Pancreas (tissue), 10 donors: ENCODE measurements at regions not wholly inside any gene's neighbourhood (a gene's known extent, or its start where the extent isn't known, plus 50 kb on each side); places are given as distances from the start of the nearest gene placed in this dataset.

Experiments
- ATAC-seq, 4 donors: fragments of 200-7000 bp; cut with Tn5 transposase; one replicate each; pipeline versions ENCODE4 v1.8.0 to v1.9.1; 2020; ENCODE audit warnings: mild to moderate bottlenecking in 4 of 4, moderate library complexity in 4 of 4
- DNase-seq, 6 donors: peaks; one replicate each; pipeline ENCODE4 v3.0.0-alpha.2; 2020
- FAIRE-seq: peaks from 2 replicates; lab custom pipeline; 2012; peaks lifted over from hg19 to GRCh38; lab: Jason Lieb, UNC
- H3K27ac ChIP-seq, 4 donors: fragments of 200-600 bp; sonication (generic); 1 replicate in 3 of 4; 2 replicates in 1 of 4; pipeline versions ENCODE4 v1.5.0 to v1.8.0; 2020
- H3K27me3 ChIP-seq, 4 donors: fragments of 200-600 bp; one replicate each; pipeline ENCODE4 v1.8.0; 2021
- H3K36me3 ChIP-seq, 3 donors: fragments of 200-600 bp; sonication (generic) in 1 of 3; one replicate each; pipeline versions ENCODE4 v1.5.0 to v1.8.0; 2020 to 2021
- H3K4me1 ChIP-seq, 3 donors: fragments of 200-600 bp; one replicate each; pipeline ENCODE4 v1.8.0; 2021
- H3K4me3 ChIP-seq, 4 donors: fragments of 200-600 bp; sonication (generic) in 2 of 4; one replicate each; pipeline versions ENCODE4 v1.5.0 to v1.8.0; 2020 to 2021
- H3K9me3 ChIP-seq, 4 donors: fragments of 200-600 bp; one replicate each; pipeline ENCODE4 v1.8.0; 2021
- WGBS, 2 donors: extraction: QIAGEN DNeasy Blood & Tissue Kit; methylation state at CpG; one replicate each; pipeline ENCODE4 v1.1.7; 2013; 5-methylcytosine and 5-hydroxymethylcytosine counted together
- intact Hi-C, 3 donors: fragments of 100-400 bp; cut with DNase I; formaldehyde crosslinking; loops; one replicate each; pipeline versions ENCODE4 v1.11.1 to v1.14.2; 2022
- TF ChIP-seq, protein P1 (sequence below), 4 donors: fragments of 200-600 bp; sonication (generic) in 3 of 4; IDR thresholded peaks; one replicate each; pipeline versions ENCODE4 v1.5.0 to v1.8.0; 2021; ENCODE audit warnings: antibody characterized with exemption in 4 of 4
- donor health status: healthy with polysubstance abuse.
- donor health status: DM: no; HTN: no; CAD: no; lungs with moderate emphysema.
- donor health status: DM: no; HTN: no; CAD: no.
- donor health status: control.
- donor health status: control.
- donor health status: Bipolar disorder and iron deficiency.
- donor health status: DM: yes; HTN: yes; CAD: no.
- donor health status: DM: no; HTN: no; CAD: no.
- donor health status: DM: no; HTN: no; CAD: no.
- donor health status: DM: yes; HTN: yes; CAD: no.

DNA sequence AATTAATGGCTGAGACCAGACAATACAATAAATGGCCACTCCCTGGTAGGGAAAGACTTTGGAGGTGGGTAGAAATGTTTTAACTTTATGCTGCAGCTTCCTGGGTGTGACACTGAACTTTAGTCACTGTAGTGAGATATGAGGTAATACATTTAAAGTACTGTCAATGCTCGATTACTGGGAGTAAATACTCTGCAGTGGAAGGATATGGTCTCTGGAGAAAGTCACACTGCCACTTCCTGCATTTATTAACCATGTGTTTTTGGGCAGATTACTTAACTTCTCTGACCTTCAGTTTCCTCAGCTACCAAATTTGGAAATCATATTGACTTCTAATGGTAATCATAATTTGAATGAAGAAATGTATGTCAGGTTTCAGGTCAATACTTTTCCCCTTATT lies 317.1 kb upstream of the TGFBR2 start:
- FAIRE-seq: no peak

DNA sequence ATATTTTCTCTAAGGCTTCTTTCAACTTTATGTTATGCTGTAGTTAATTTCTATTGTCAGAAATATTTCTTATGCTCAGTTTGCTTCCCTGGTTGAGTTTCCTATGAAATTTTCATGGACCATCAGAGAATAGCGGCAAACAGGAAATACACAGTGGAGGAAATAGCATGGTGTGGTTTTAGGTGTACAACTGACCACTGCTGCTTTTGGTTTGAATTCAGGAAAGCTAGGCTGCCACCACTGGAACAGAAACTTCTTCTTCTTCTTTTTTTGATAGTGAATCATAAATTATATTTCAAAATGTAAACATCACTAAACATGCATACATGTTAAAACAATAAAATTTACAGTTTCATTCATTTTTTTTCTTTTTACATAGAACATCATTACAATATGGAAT lies 316.6 kb upstream of the TGFBR2 start:
- ATAC-seq (no peak), DNase-seq (no peak), FAIRE-seq (no peak)
- intact Hi-C loops: no loop called here
- TF ChIP-seq, protein P1, sequence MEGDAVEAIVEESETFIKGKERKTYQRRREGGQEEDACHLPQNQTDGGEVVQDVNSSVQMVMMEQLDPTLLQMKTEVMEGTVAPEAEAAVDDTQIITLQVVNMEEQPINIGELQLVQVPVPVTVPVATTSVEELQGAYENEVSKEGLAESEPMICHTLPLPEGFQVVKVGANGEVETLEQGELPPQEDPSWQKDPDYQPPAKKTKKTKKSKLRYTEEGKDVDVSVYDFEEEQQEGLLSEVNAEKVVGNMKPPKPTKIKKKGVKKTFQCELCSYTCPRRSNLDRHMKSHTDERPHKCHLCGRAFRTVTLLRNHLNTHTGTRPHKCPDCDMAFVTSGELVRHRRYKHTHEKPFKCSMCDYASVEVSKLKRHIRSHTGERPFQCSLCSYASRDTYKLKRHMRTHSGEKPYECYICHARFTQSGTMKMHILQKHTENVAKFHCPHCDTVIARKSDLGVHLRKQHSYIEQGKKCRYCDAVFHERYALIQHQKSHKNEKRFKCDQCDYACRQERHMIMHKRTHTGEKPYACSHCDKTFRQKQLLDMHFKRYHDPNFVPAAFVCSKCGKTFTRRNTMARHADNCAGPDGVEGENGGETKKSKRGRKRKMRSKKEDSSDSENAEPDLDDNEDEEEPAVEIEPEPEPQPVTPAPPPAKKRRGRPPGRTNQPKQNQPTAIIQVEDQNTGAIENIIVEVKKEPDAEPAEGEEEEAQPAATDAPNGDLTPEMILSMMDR (IDR thresholded peaks at IDR 0.05): no peak
- H3K27me3 ChIP-seq: no peaks in the 10 kb centered on the region
- H3K9me3 ChIP-seq: no peaks in the 10 kb centered on the region
- H3K27ac ChIP-seq: peak overlapping the region in 1 of 4 donors; percentile 12
- no peak overlapping the region for H3K4me3 ChIP-seq
- no peaks in the 10 kb centered on the region for H3K36me3 ChIP-seq
- WGBS, 2 donors: 91 to 94% methylated on average over 1 of the region's 1 CpG
- peaks cover 0 to 27% (median 27%) of the 10 kb centered on the region in 3 donors for H3K4me1 ChIP-seq

More for the DNA sequence above, 317.1 kb upstream of the TGFBR2 start:
- Histone ChIP-seq H3K9me3 (no peaks in the 10 kb centered on the region), H3K27me3 (no peaks in the 10 kb centered on the region), H3K36me3 (no peaks in the 10 kb centered on the region), H3K27ac (peak overlapping the region in 1 of 4 donors; percentile 12), H3K4me1 (peaks cover 0 to 27% (median 27%) of the 10 kb centered on the region in 3 donors), H3K4me3 (no peak overlapping the region)
- DNase-seq (no peak), ATAC-seq (peak in 3 of 4 donors; percentile 49 to 60 (median 55))
- WGBS, 2 donors: 4% methylated on average over 1 of the region's 1 CpG
- intact Hi-C loops: no loop called here
- TF ChIP-seq, protein P1 (IDR thresholded peaks at IDR 0.05): no peak

- WGBS, 2 donors: 92 to 99% methylated on average over 12 of the region's 12 CpGs
- peak in 2 of 6 donors; percentile 15 to 46 for DNase-seq
- intact Hi-C loops: no loop called here
Observed at GRCh38 chr3:30290479-30290878, 315.9 kb upstream of the TGFBR2 start.

DNA sequence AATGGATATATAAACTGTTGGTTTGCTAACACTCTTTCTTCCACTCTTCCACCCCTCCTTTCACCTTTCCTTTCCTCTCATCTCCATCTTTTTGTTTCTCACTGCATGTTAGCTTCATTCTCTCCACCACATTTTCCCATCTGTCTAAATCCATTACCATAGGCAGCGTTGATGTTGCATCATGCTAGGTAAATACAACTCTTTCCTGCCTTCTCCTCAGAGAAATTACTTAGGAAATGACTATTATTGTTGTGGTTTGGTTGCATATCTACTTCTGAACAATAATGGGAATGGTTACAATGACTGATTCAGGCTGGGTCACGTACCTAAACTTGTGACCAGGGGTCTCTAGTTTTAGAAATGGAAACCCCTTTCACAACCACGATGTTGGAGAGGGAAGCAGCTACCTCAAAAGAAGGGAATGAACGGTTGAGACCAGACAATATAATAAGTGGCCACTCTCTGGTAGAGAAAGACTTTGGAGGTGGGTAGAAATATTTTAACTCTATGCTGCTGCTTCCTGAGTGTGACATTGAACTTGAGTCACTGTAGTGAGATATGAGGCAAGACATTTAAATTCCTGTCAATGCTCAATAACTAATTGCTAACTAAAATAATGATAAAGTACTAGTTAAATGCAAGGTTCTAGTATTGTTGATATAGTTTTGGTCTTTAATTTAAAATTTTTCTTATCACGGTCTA lies 314.1 kb upstream of the TGFBR2 start:
- FAIRE-seq (no peak), ATAC-seq (peak in 1 of 4 donors; percentile 30)

More at GRCh38 chr3:30290479-30290878, 315.9 kb upstream of the TGFBR2 start:
- FAIRE-seq (no peak), ATAC-seq (no peak)
- Histone ChIP-seq H3K27ac (no peak overlapping the region), H3K36me3 (no peaks in the 10 kb centered on the region), H3K9me3 (no peaks in the 10 kb centered on the region), H3K4me3 (no peak overlapping the region), H3K4me1 (peaks cover 0 to 24% (median 23%) of the 10 kb centered on the region in 3 donors), H3K27me3 (no peaks in the 10 kb centered on the region)
- TF ChIP-seq, protein P1 (IDR thresholded peaks at IDR 0.05): no peak

More for the DNA sequence above, 314.1 kb upstream of the TGFBR2 start:
- no peak for DNase-seq
- H3K27ac ChIP-seq: no peak overlapping the region
- no peaks in the 10 kb centered on the region for H3K36me3 ChIP-seq
- 77 to 86% methylated on average over 5 of the region's 5 CpGs for WGBS, 2 donors
- no peaks in the 10 kb centered on the region for H3K27me3 ChIP-seq
- intact Hi-C loops: no loop called here
- H3K9me3 ChIP-seq: no peaks in the 10 kb centered on the region
- no peak overlapping the region for H3K4me3 ChIP-seq
- H3K4me1 ChIP-seq: peaks cover 0 to 10% (median 8%) of the 10 kb centered on the region in 3 donors
- TF ChIP-seq, protein P1 (IDR thresholded peaks at IDR 0.05): no peak
